SU-DHL-6 (cell line): ENCODE measurements at regions not wholly inside any gene's neighbourhood (a gene's known extent, or its start where the extent isn't known, plus 50 kb on each side); places are given as distances from the start of the nearest gene placed in this dataset.

Source experiments
- H2AFZ ChIP-seq: fragments of 200-600 bp; sonication (generic); 2 replicates; pipeline ENCODE4 v1.6.1; 2014; ENCODE audit warnings: low read depth, mild to moderate bottlenecking, moderate library complexity, mixed read lengths, antibody characterized with exemption, low read length; ENCODE audit not compliant: severe bottlenecking
- H3F3A ChIP-seq: fragments of 200-600 bp; shearing (Covaris generic); 2 replicates; pipeline ENCODE4 v1.6.0; 2016; ENCODE audit warnings: antibody characterized with exemption, mild to moderate bottlenecking; ENCODE audit not compliant: insufficient read depth
- H3K27ac ChIP-seq: fragments of 200-600 bp; sonication (generic); 2 replicates; pipeline ENCODE4 v1.5.1; 2016; ENCODE audit warnings: low read depth, mild to moderate bottlenecking, low read length, moderate library complexity, mixed read lengths
- H3K27me3 ChIP-seq: fragments of 200-600 bp; sonication (generic), shearing (Covaris generic); 2 replicates; pipeline ENCODE4 v1.6.0; 2014; ENCODE audit warnings: mild to moderate bottlenecking, low read length
- H3K36me3 ChIP-seq: fragments of 200-600 bp; sonication (generic); 2 replicates; pipeline ENCODE4 v1.6.1; 2014; ENCODE audit warnings: mild to moderate bottlenecking, low read length, mixed read lengths
- H3K4me2 ChIP-seq: fragments of 300-600, 200-600 bp; shearing (Covaris generic), sonication (generic); 2 replicates; pipeline ENCODE4 v1.6.0; 2014; ENCODE audit warnings: low read length, low read depth, mild to moderate bottlenecking; ENCODE audit not compliant: poor library complexity, severe bottlenecking
- H3K4me3 ChIP-seq: fragments of 200-600 bp; sonication (generic); 2 replicates; pipeline ENCODE4 v1.5.1; 2014; ENCODE audit warnings: antibody characterized with exemption, low read length, mild to moderate bottlenecking, mixed read lengths; ENCODE audit not compliant: insufficient read depth, poor library complexity, severe bottlenecking
- H3K79me2 ChIP-seq: fragments of 200-600 bp; sonication (generic); 2 replicates; pipeline ENCODE4 v1.6.1; 2014; ENCODE audit warnings: mild to moderate bottlenecking, low read length, moderate library complexity; ENCODE audit not compliant: insufficient read depth
- H3K9ac ChIP-seq: fragments of 200-600 bp; sonication (generic); 2 replicates; pipeline ENCODE4 v1.7.0; 2014; ENCODE audit warnings: mild to moderate bottlenecking, low read length
- H3K9me2 ChIP-seq: fragments of 200-600 bp; sonication (generic); replicated peaks from 2 replicates; pipeline ENCODE4 v1.6.1; 2014; ENCODE audit warnings: low read length; ENCODE audit not compliant: insufficient read depth
- H3K9me3 ChIP-seq: fragments of 200-600 bp; sonication (generic); 2 replicates; pipeline ENCODE4 v1.6.1; 2014; ENCODE audit warnings: low read length, mixed read lengths; ENCODE audit not compliant: insufficient read depth
- H4K20me1 ChIP-seq: fragments of 200-600 bp; sonication (generic); 2 replicates; pipeline ENCODE4 v1.6.1; 2014; ENCODE audit warnings: low read depth, mild to moderate bottlenecking, antibody characterized with exemption, low read length, moderate library complexity, mixed read lengths
- CTCF ChIP-seq: fragments of 200-600 bp; sonication (generic); IDR thresholded peaks from one replicate; pipeline ENCODE4 v1.5.1; 2017; ENCODE audit warnings: antibody characterized with exemption, mild to moderate bottlenecking, low read length, moderate library complexity; ENCODE audit not compliant: insufficient read depth, poor library complexity, severe bottlenecking
- EZH2phosphoT487 ChIP-seq: fragments of 200-600 bp; sonication (generic), shearing (Covaris generic); conservative IDR thresholded peaks from 2 replicates; pipeline ENCODE4 v1.6.1; 2018; ENCODE audit warnings: mild to moderate bottlenecking, antibody characterized with exemption, low read length, moderate library complexity, mixed read lengths

- no peak overlapping the region for H2AFZ ChIP-seq
Measured at GRCh38 chr6:155523821-155524651, 68.4 kb upstream of the NOX3 start.

GRCh38 chr6:155521719-155522118 lies 66.1 kb upstream of the NOX3 start:
- Histone ChIP-seq H3K9me3 (no peaks in the 10 kb centered on the region), H2AFZ (no peak overlapping the region), H3K79me2 (no peaks in the 10 kb centered on the region), H3K9ac (no peak overlapping the region), H3K27me3 (no peaks in the 10 kb centered on the region), H3K4me2 (no peak overlapping the region), H4K20me1 (no peaks in the 10 kb centered on the region), H3K27ac (no peak overlapping the region), H3K4me3 (no peak overlapping the region), H3K9me2 (no peaks in the 10 kb centered on the region), H3K36me3 (no peaks in the 10 kb centered on the region), H3F3A (no peaks in the 10 kb centered on the region)
- TF ChIP-seq EZH2phosphoT487, result no peak
- no peak for TF ChIP-seq CTCF

More at GRCh38 chr6:155523821-155524651, 68.4 kb upstream of the NOX3 start:
- Histone ChIP-seq H3F3A (no peaks in the 10 kb centered on the region), H3K9me2 (no peaks in the 10 kb centered on the region), H3K27ac (no peak overlapping the region), H3K4me3 (no peak overlapping the region), H3K9me3 (no peaks in the 10 kb centered on the region), H3K79me2 (no peaks in the 10 kb centered on the region), H4K20me1 (no peaks in the 10 kb centered on the region), H3K4me2 (no peak overlapping the region), H3K9ac (no peak overlapping the region), H3K36me3 (no peaks in the 10 kb centered on the region), H3K27me3 (no peaks in the 10 kb centered on the region)
- TF ChIP-seq CTCF, result no peak
- no peak for TF ChIP-seq EZH2phosphoT487

- H4K20me1 ChIP-seq, result no peaks in the 10 kb centered on the region
- no peaks in the 10 kb centered on the region for H3K9me2 ChIP-seq
- H3K9ac ChIP-seq, result no peak overlapping the region
- H3F3A ChIP-seq, result no peaks in the 10 kb centered on the region
- H3K79me2 ChIP-seq, result no peaks in the 10 kb centered on the region
- no peaks in the 10 kb centered on the region for H3K27me3 ChIP-seq
- H3K4me2 ChIP-seq, result no peak overlapping the region
- H3K9me3 ChIP-seq, result no peaks in the 10 kb centered on the region
- H3K4me3 ChIP-seq, result no peak overlapping the region
- no peak overlapping the region for H2AFZ ChIP-seq
- no peaks in the 10 kb centered on the region for H3K36me3 ChIP-seq
- no peak for TF ChIP-seq CTCF
- TF ChIP-seq EZH2phosphoT487, result no peak
- no peak overlapping the region for H3K27ac ChIP-seq
Measured at GRCh38 chr6:155520078-155520477, 64.4 kb upstream of the NOX3 start.
